Mesenchymal stem cell (in vitro differentiated cells and primary cell): ENCODE measurements at regions not wholly inside any gene's neighbourhood (a gene's known extent, or its start where the extent isn't known, plus 50 kb on each side); places are given as distances from the start of the nearest gene placed in this dataset.

Experiments used
- DNase-seq: peaks from one replicate; pipeline ENCODE4 v3.0.0-alpha.2; 2013
- H2AFZ ChIP-seq: one replicate; pipeline ENCODE4 v1.6.1; 2013; ENCODE audit warnings: low read depth, mild to moderate bottlenecking, control low read depth, inconsistent platforms, low read length, moderate library complexity
- H2AK5ac ChIP-seq: 2 replicates; pipeline ENCODE4 v1.6.1; 2013; ENCODE audit warnings: low read length, moderate library complexity, mild to moderate bottlenecking, inconsistent platforms; ENCODE audit not compliant: severe bottlenecking
- H2BK120ac ChIP-seq: one replicate; pipeline ENCODE4 v1.6.1; 2013; ENCODE audit warnings: low read depth, mild to moderate bottlenecking, inconsistent platforms, low read length, moderate library complexity
- H2BK12ac ChIP-seq, 2 experiments: one replicate each; pipeline ENCODE4 v1.6.1; 2013; ENCODE audit warnings: inconsistent platforms in 2 of 2, low read length in 2 of 2, mild to moderate bottlenecking in 2 of 2, moderate library complexity in 2 of 2, control low read depth in 1 of 2
- H2BK15ac ChIP-seq: one replicate; pipeline ENCODE4 v1.6.1; 2013; ENCODE audit warnings: mild to moderate bottlenecking, low read depth, inconsistent platforms; ENCODE audit not compliant: poor library complexity, severe bottlenecking
- H2BK5ac ChIP-seq: 2 replicates; pipeline ENCODE4 v1.6.1; 2013; ENCODE audit warnings: low read depth, mild to moderate bottlenecking, low read length, control low read depth, inconsistent platforms; ENCODE audit not compliant: poor library complexity, severe bottlenecking
- H3K14ac ChIP-seq, 2 experiments: one replicate each; pipeline ENCODE4 v1.6.1; 2013; ENCODE audit warnings: inconsistent platforms in 2 of 2, low read length in 2 of 2, control low read depth in 1 of 2, mild to moderate bottlenecking in 1 of 2, moderate library complexity in 1 of 2
- H3K18ac ChIP-seq, 2 experiments: one replicate each; pipeline ENCODE4 v1.6.1; 2013; ENCODE audit warnings: inconsistent platforms in 2 of 2, low read length in 2 of 2, control low read depth in 1 of 2, low read depth in 1 of 2, mild to moderate bottlenecking in 1 of 2
- H3K23ac ChIP-seq, 2 experiments: one replicate each; pipeline ENCODE4 v1.6.1; 2013; ENCODE audit warnings: inconsistent platforms in 2 of 2, low read length in 2 of 2, mild to moderate bottlenecking in 2 of 2, moderate library complexity in 2 of 2, control low read depth in 1 of 2
- H3K27ac ChIP-seq: 2 replicates; pipeline ENCODE4 v1.5.1; 2013; ENCODE audit warnings: mild to moderate bottlenecking, moderate library complexity, low read length, control low read depth, inconsistent platforms; ENCODE audit not compliant: poor library complexity, severe bottlenecking
- H3K27me3 ChIP-seq, 2 experiments: 2 replicates each; pipeline versions ENCODE4 v1.6.1 to v1.7.0; 2013; ENCODE audit warnings: low read length in 2 of 2, mild to moderate bottlenecking in 2 of 2, moderate library complexity in 2 of 2, control low read depth in 1 of 2, inconsistent platforms in 1 of 2; ENCODE audit not compliant: control insufficient read depth in 1 of 2, insufficient read depth in 1 of 2
- H3K36me3 ChIP-seq, 2 experiments: 2 replicates each; pipeline versions ENCODE4 v1.6.1 to v1.7.0; 2013; ENCODE audit warnings: low read length in 2 of 2, control low read depth in 1 of 2, inconsistent platforms in 1 of 2, low read depth in 1 of 2, mild to moderate bottlenecking in 1 of 2; ENCODE audit not compliant: insufficient read depth in 2 of 2, control insufficient read depth in 1 of 2
- H3K4ac ChIP-seq, 2 experiments: one replicate each; pipeline ENCODE4 v1.6.1; 2013; ENCODE audit warnings: inconsistent platforms in 2 of 2, low read length in 2 of 2, mild to moderate bottlenecking in 2 of 2, moderate library complexity in 2 of 2, control low read depth in 1 of 2, low read depth in 1 of 2
- H3K4me1 ChIP-seq: 2 replicates; pipeline ENCODE4 v1.6.1; 2013; ENCODE audit warnings: low read depth, low read length, control low read depth; ENCODE audit not compliant: control insufficient read depth, insufficient read depth
- H3K4me2 ChIP-seq: 2 replicates; pipeline ENCODE4 v1.6.1; 2013; ENCODE audit warnings: low read length, mild to moderate bottlenecking, inconsistent platforms; ENCODE audit not compliant: poor library complexity, severe bottlenecking
- H3K4me3 ChIP-seq, 2 experiments: 2 replicates each; pipeline versions ENCODE4 v1.5.1 to v1.7.0; 2013; ENCODE audit warnings: low read length in 2 of 2, mild to moderate bottlenecking in 2 of 2, control low read depth in 1 of 2, low read depth in 1 of 2; ENCODE audit not compliant: insufficient read depth in 1 of 2
- H3K79me1 ChIP-seq: replicated peaks from 2 replicates; pipeline ENCODE4 v1.6.1; 2013; ENCODE audit warnings: mild to moderate bottlenecking, control low read depth, low read length, inconsistent platforms; ENCODE audit not compliant: poor library complexity, severe bottlenecking
- H3K9ac ChIP-seq: 2 replicates; pipeline ENCODE4 v1.7.0; 2013; ENCODE audit warnings: mild to moderate bottlenecking, low read length, moderate library complexity
- H3K9me3 ChIP-seq: 2 replicates; pipeline ENCODE4 v1.7.0; 2013; ENCODE audit warnings: mild to moderate bottlenecking, low read length; ENCODE audit not compliant: control insufficient read depth
- H4K8ac ChIP-seq: one replicate; pipeline ENCODE4 v1.6.1; 2013; ENCODE audit warnings: inconsistent platforms, mild to moderate bottlenecking, low read length, moderate library complexity
- H4K91ac ChIP-seq: one replicate; pipeline ENCODE4 v1.6.1; 2013; ENCODE audit warnings: mild to moderate bottlenecking, low read length, inconsistent platforms
- WGBS: methylation state at CpG from one replicate; pipeline ENCODE4 v1.1.7; 2013; ENCODE audit warnings: mixed read lengths; 5-methylcytosine and 5-hydroxymethylcytosine counted together

GRCh38 chr2:129192117-129192516 lies 787.3 kb upstream of the RAB6C start:
- H3K18ac ChIP-seq, result no peak overlapping the region
- no peak overlapping the region for H3K23ac ChIP-seq
- H3K79me1 ChIP-seq, result no peaks in the 10 kb centered on the region
- H2AK5ac ChIP-seq, result no peak overlapping the region
- no peak overlapping the region for H2BK15ac ChIP-seq
- H2AFZ ChIP-seq, result no peak overlapping the region
- H3K27ac ChIP-seq, result no peak overlapping the region
- H3K9me3 ChIP-seq, result no peaks in the 10 kb centered on the region
- H3K4me2 ChIP-seq, result no peak overlapping the region
- no peaks in the 10 kb centered on the region for H3K36me3 ChIP-seq
- no peak overlapping the region for H4K91ac ChIP-seq
- no peak overlapping the region for H4K8ac ChIP-seq
- peaks cover 0 to 77% of the 10 kb centered on the region in 2 experiments for H3K27me3 ChIP-seq
- no peak overlapping the region for H3K4me3 ChIP-seq
- no peak overlapping the region for H2BK12ac ChIP-seq
- H3K9ac ChIP-seq, result no peak overlapping the region
- H2BK120ac ChIP-seq, result no peak overlapping the region
- H3K4me1 ChIP-seq, result no peaks in the 10 kb centered on the region
- 93% methylated on average over 5 of the region's 5 CpGs for WGBS
- H3K14ac ChIP-seq, result no peak overlapping the region
- DNase-seq, result no peak
- no peak overlapping the region for H3K4ac ChIP-seq
- no peak overlapping the region for H2BK5ac ChIP-seq

- Histone ChIP-seq H3K9me3 (no peaks in the 10 kb centered on the region), H2AK5ac (no peak overlapping the region), H3K36me3 (no peaks in the 10 kb centered on the region), H3K4ac (no peak overlapping the region), H2AFZ (no peak overlapping the region), H3K14ac (no peak overlapping the region), H2BK15ac (no peak overlapping the region), H2BK120ac (no peak overlapping the region), H3K18ac (no peak overlapping the region), H3K4me3 (no peak overlapping the region), H3K27ac (no peak overlapping the region), H3K23ac (no peak overlapping the region), H4K8ac (no peak overlapping the region), H3K27me3 (peaks cover 0 to 72% of the 10 kb centered on the region in 2 experiments), H3K79me1 (no peaks in the 10 kb centered on the region), H2BK12ac (no peak overlapping the region), H2BK5ac (no peak overlapping the region), H3K4me1 (no peaks in the 10 kb centered on the region), H3K4me2 (no peak overlapping the region), H3K9ac (no peak overlapping the region), H4K91ac (no peak overlapping the region)
- DNase-seq, result no peak
- WGBS, result 80% methylated on average over 8 of the region's 8 CpGs
These were observed 786.6 kb upstream of the RAB6C start for GRCh38 chr2:129192841-129193253.

- no peaks in the 10 kb centered on the region for H3K36me3 ChIP-seq
- no peak overlapping the region for H2AK5ac ChIP-seq
- H3K4ac ChIP-seq, result no peak overlapping the region
- no peak overlapping the region for H3K23ac ChIP-seq
- no peak overlapping the region for H3K14ac ChIP-seq
- H3K79me1 ChIP-seq, result no peaks in the 10 kb centered on the region
- H2BK5ac ChIP-seq, result no peak overlapping the region
- H2AFZ ChIP-seq, result no peak overlapping the region
- H3K9ac ChIP-seq, result no peak overlapping the region
- no peaks in the 10 kb centered on the region for H3K4me1 ChIP-seq
- H4K91ac ChIP-seq, result no peak overlapping the region
- DNase-seq, result no peak
- H2BK12ac ChIP-seq, result no peak overlapping the region
- no peaks in the 10 kb centered on the region for H3K9me3 ChIP-seq
- H2BK120ac ChIP-seq, result no peak overlapping the region
- WGBS, result 47% methylated on average over 4 of the region's 4 CpGs
- no peak overlapping the region for H3K4me2 ChIP-seq
- H3K18ac ChIP-seq, result no peak overlapping the region
- H3K27me3 ChIP-seq, result peaks cover 0 to 63% of the 10 kb centered on the region in 2 experiments
- no peak overlapping the region for H4K8ac ChIP-seq
- no peak overlapping the region for H2BK15ac ChIP-seq
- no peak overlapping the region for H3K27ac ChIP-seq
- H3K4me3 ChIP-seq, result no peak overlapping the region
These were observed 785.5 kb upstream of the RAB6C start for GRCh38 chr2:129193961-129194360.

- Histone ChIP-seq H3K4me2 (no peak overlapping the region), H3K23ac (no peak overlapping the region), H2BK15ac (no peak overlapping the region), H3K4me3 (no peak overlapping the region), H2AFZ (no peak overlapping the region), H2BK120ac (no peak overlapping the region), H3K79me1 (no peaks in the 10 kb centered on the region), H3K27me3 (peaks cover 0 to 16% of the 10 kb centered on the region in 2 experiments), H4K91ac (no peak overlapping the region), H4K8ac (no peak overlapping the region), H3K27ac (no peak overlapping the region), H3K36me3 (no peaks in the 10 kb centered on the region), H2BK12ac (no peak overlapping the region), H3K18ac (no peak overlapping the region), H2BK5ac (no peak overlapping the region), H3K4ac (no peak overlapping the region), H3K9me3 (no peaks in the 10 kb centered on the region), H3K14ac (no peak overlapping the region), H3K4me1 (no peaks in the 10 kb centered on the region), H2AK5ac (no peak overlapping the region), H3K9ac (no peak overlapping the region)
- 95% methylated on average over 5 of the region's 5 CpGs for WGBS
- DNase-seq, result no peak
These were observed 780.0 kb upstream of the RAB6C start for GRCh38 chr2:129199501-129199900.
